ENCODE measurements at regions not wholly inside any gene's neighbourhood (a gene's known extent, or its start where the extent isn't known, plus 50 kb on each side); places are given as distances from the start of the nearest gene placed in this dataset.

GRCh38 chr6:6960571-6961251, 147.1 kb upstream of the RREB1 start (continued):
- no peak for TF ChIP-seq ZNF133 (CRISPR knock-in tag; IDR thresholded peaks at IDR 0.05)
- no peak for TF ChIP-seq C11orf30 (IDR thresholded peaks at IDR 0.05; ENCODE audit: low read depth)
- TF ChIP-seq HDAC6 (IDR thresholded peaks at IDR 0.05; ENCODE audit: low read depth, low read length) = no peak
- TF ChIP-seq EWSR1 (IDR thresholded peaks at IDR 0.05; ENCODE audit: borderline replicate concordance, low read depth, partially characterized antibody) = no peak
- no peak for TF ChIP-seq ZNF398 (CRISPR knock-in tag; IDR thresholded peaks at IDR 0.05)
- TF ChIP-seq ZNF239 (CRISPR knock-in tag; IDR thresholded peaks at IDR 0.05) = no peak
- TF ChIP-seq CGGBP1 (CRISPR knock-in tag; IDR thresholded peaks at IDR 0.05) = no peak
- TF ChIP-seq CEBPB (tag; IDR thresholded peaks at IDR 0.05) = no peak
- TF ChIP-seq ZBTB8A (IDR thresholded peaks at IDR 0.05; ENCODE audit: partially characterized antibody) = no peak
- no peak for TF ChIP-seq NCOR1 (IDR thresholded peaks at IDR 0.05)
- no peak for TF ChIP-seq PYGO2 (tag; IDR thresholded peaks at IDR 0.05)
- TF ChIP-seq ZNF384 (IDR thresholded peaks at IDR 0.05; ENCODE audit: low read depth, low read length) = no peak
- no peak for TF ChIP-seq MXI1 (IDR thresholded peaks at IDR 0.05; ENCODE audit: low read depth, low read length)
- TF ChIP-seq SMARCA5 (IDR thresholded peaks at IDR 0.05) = peak; percentile 73; the same call in 1 of the 2 replicates
- no peak for TF ChIP-seq NFIX (CRISPR knock-in tag; IDR thresholded peaks at IDR 0.05; ENCODE audit: low read depth)
- no peak for TF ChIP-seq KHSRP (IDR thresholded peaks at IDR 0.05)
- no peak for TF ChIP-seq CREB3 (tag; conservative IDR thresholded peaks at IDR 0.05; ENCODE audit: low read depth)
- TF ChIP-seq CHD4 (IDR thresholded peaks at IDR 0.05; ENCODE audit: insufficient read depth, insufficient replicate concordance, low read depth, low read length, poor library complexity, severe bottlenecking) = peak; percentile 87
- TF ChIP-seq PREB (CRISPR knock-in tag; IDR thresholded peaks at IDR 0.05) = no peak
- TF ChIP-seq BCOR (IDR thresholded peaks at IDR 0.05) = peak; percentile 86
- TF ChIP-seq KDM1A (IDR thresholded peaks at IDR 0.05) = peak; percentile 56 to 74
- peak in 1 of 2 experiments; percentile 54; a peak in 1 of 3 replicates for TF ChIP-seq CBX3 (IDR thresholded peaks at IDR 0.05; ENCODE audit: borderline replicate concordance in 1 of 2, low read length in 2 of 2)
- TF ChIP-seq RNF219 (CRISPR knock-in tag; IDR thresholded peaks at IDR 0.05) = no peak
- no peak for TF ChIP-seq NCOA1 (IDR thresholded peaks at IDR 0.05; ENCODE audit: low read depth)

Measured in K562 (cell line).